ENCODE measurements at regions not wholly inside any gene's neighbourhood (a gene's known extent, or its start where the extent isn't known, plus 50 kb on each side); places are given as distances from the start of the nearest gene placed in this dataset.
"Not testable (repeated sequence)": the region's sequence is repeated elsewhere in the genome, so short reads cannot be mapped to it uniquely, and the experiment has no call there.

GRCh38 chr1:70556541-70556940 is 145.5 kb downstream of the CTH start:
- no peak for DNase-seq

GRCh38 chr1:70567167-70567566 is 156.1 kb downstream of the CTH start:
- DNase-seq: no peak

GRCh38 chr1:70571191-70571590 is 160.1 kb downstream of the CTH start:
- DNase-seq: no peak

- no peak for DNase-seq
These were observed 162.3 kb downstream of the CTH start for GRCh38 chr1:70573317-70573843.

- no peak for DNase-seq
These were observed 170.6 kb downstream of the CTH start for GRCh38 chr1:70581661-70582060.

GRCh38 chr1:70583522-70583921 is 172.5 kb downstream of the CTH start:
- no peak for DNase-seq

- no peak for DNase-seq
These were observed 175.0 kb downstream of the CTH start for GRCh38 chr1:70586046-70586445.

- no peak for DNase-seq
These were observed 176.9 kb downstream of the CTH start for GRCh38 chr1:70587872-70588366.

GRCh38 chr1:70593551-70593950 is 182.5 kb downstream of the CTH start:
- not testable (repeated sequence) for DNase-seq

GRCh38 chr1:70608815-70609214 is 197.7 kb downstream of the CTH start:
- DNase-seq: no peak

GRCh38 chr1:70610164-70610563 is 199.1 kb downstream of the CTH start:
- not testable (repeated sequence) for DNase-seq

GRCh38 chr1:70616946-70617345 is 205.9 kb downstream of the CTH start:
- no peak for DNase-seq

GRCh38 chr1:70617728-70618127 is 206.7 kb downstream of the CTH start:
- no peak for DNase-seq

GRCh38 chr1:70627910-70628309 is 216.8 kb downstream of the CTH start:
- DNase-seq: no peak

- DNase-seq: no peak
These were observed 217.9 kb downstream of the CTH start for GRCh38 chr1:70628973-70629372.

- no peak for DNase-seq
These were observed 221.9 kb downstream of the CTH start for GRCh38 chr1:70633004-70633403.

GRCh38 chr1:70635868-70636267 is 224.8 kb downstream of the CTH start:
- DNase-seq: no peak

- DNase-seq: no peak
These were observed 230.8 kb downstream of the CTH start for GRCh38 chr1:70641868-70642267.

- no peak for DNase-seq
These were observed 245.3 kb downstream of the CTH start for GRCh38 chr1:70656361-70656760.

GRCh38 chr1:70659891-70660290 is 248.8 kb downstream of the CTH start:
- DNase-seq: no peak

- no peak for DNase-seq
These were observed 255.5 kb downstream of the CTH start for GRCh38 chr1:70666381-70667140.

- DNase-seq: no peak
These were observed 256.6 kb downstream of the CTH start for GRCh38 chr1:70667494-70668170.

GRCh38 chr1:70671006-70671405 is 259.9 kb downstream of the CTH start:
- no peak for DNase-seq

GRCh38 chr1:70672442-70672888 is 261.4 kb downstream of the CTH start:
- DNase-seq: no peak
